ENCODE measurements at regions not wholly inside any gene's neighbourhood (a gene's known extent, or its start where the extent isn't known, plus 50 kb on each side); places are given as distances from the start of the nearest gene placed in this dataset.

GRCh38 chr4:107315584-107315983, 279.5 kb upstream of the DKK2 start:
- no peak for DNase-seq (ENCODE audit: low spot score)

GRCh38 chr4:107314156-107314555, 278.0 kb upstream of the DKK2 start:
- no peak for DNase-seq (ENCODE audit: low spot score)

GRCh38 chr4:107312366-107312765, 276.3 kb upstream of the DKK2 start:
- DNase-seq (ENCODE audit: low spot score): no peak

GRCh38 chr4:107304699-107305286, 268.7 kb upstream of the DKK2 start:
- DNase-seq (ENCODE audit: low spot score): no peak

- no peak for DNase-seq (ENCODE audit: low spot score)
These were observed 263.5 kb upstream of the DKK2 start for GRCh38 chr4:107299646-107300045.

- no peak for DNase-seq (ENCODE audit: low spot score)
These were observed 256.9 kb upstream of the DKK2 start for GRCh38 chr4:107292979-107293378.

GRCh38 chr4:107283587-107284559, 247.8 kb upstream of the DKK2 start:
- DNase-seq (ENCODE audit: low spot score): no peak

- DNase-seq (ENCODE audit: low spot score): peak; percentile 1
These were observed 243.6 kb upstream of the DKK2 start for GRCh38 chr4:107279733-107280132.

GRCh38 chr4:107278791-107279483, 242.8 kb upstream of the DKK2 start:
- no peak for DNase-seq (ENCODE audit: low spot score)

- DNase-seq (ENCODE audit: low spot score): no peak
These were observed 239.9 kb upstream of the DKK2 start for GRCh38 chr4:107276052-107276451.

GRCh38 chr4:107275225-107275624, 239.1 kb upstream of the DKK2 start:
- no peak for DNase-seq (ENCODE audit: low spot score)

GRCh38 chr4:107270614-107271013, 234.5 kb upstream of the DKK2 start:
- DNase-seq (ENCODE audit: low spot score): no peak

GRCh38 chr4:107269175-107269574, 233.1 kb upstream of the DKK2 start:
- DNase-seq (ENCODE audit: low spot score): no peak

- peak; percentile 40 for DNase-seq (ENCODE audit: low spot score)
These were observed 229.7 kb upstream of the DKK2 start for GRCh38 chr4:107265859-107266258.

- no peak for DNase-seq (ENCODE audit: low spot score)
These were observed 225.2 kb upstream of the DKK2 start for GRCh38 chr4:107261241-107261874.

GRCh38 chr4:107258359-107258758, 222.2 kb upstream of the DKK2 start:
- DNase-seq (ENCODE audit: low spot score): no peak

GRCh38 chr4:107255596-107255995, 219.5 kb upstream of the DKK2 start:
- no peak for DNase-seq (ENCODE audit: low spot score)

- DNase-seq (ENCODE audit: low spot score): no peak
These were observed 219.0 kb upstream of the DKK2 start for GRCh38 chr4:107255114-107255513.

GRCh38 chr4:107253579-107254068, 217.5 kb upstream of the DKK2 start:
- no peak for DNase-seq (ENCODE audit: low spot score)

GRCh38 chr4:107253090-107253489, 217.0 kb upstream of the DKK2 start:
- no peak for DNase-seq (ENCODE audit: low spot score)

- DNase-seq (ENCODE audit: low spot score): peak; percentile 9
These were observed 216.5 kb upstream of the DKK2 start for GRCh38 chr4:107252571-107252970.

- no peak for DNase-seq (ENCODE audit: low spot score)
These were observed 212.5 kb upstream of the DKK2 start for GRCh38 chr4:107248571-107248970.
